Activated CD8-positive, alpha-beta T cell treated with anti-CD3 and anti-CD28 coated beads, Interleukin-2, amount 10 ng/mL, durations not matched to agents 7 days and 5 days (primary cell): ENCODE measurements at regions not wholly inside any gene's neighbourhood (a gene's known extent, or its start where the extent isn't known, plus 50 kb on each side); places are given as distances from the start of the nearest gene placed in this dataset.

Experiments
- ATAC-seq: fragments of 150-1000 bp; cut with Tn5 transposase; one replicate; pipeline ENCODE4 v1.10.0; 2021; ENCODE audit warnings: moderate library complexity
- CTCF ChIA-PET: fragments of 350-600 bp; sonication (Branson Sonifier 250); formaldehyde crosslinking; loops from one replicate; lab custom pipeline; 2021; ENCODE audit warnings: antibody characterized with exemption; lab: Charles Lee
- POLR2A ChIA-PET: fragments of 350-600 bp; sonication (Branson Sonifier 250); formaldehyde crosslinking; loops from one replicate; lab custom pipeline; 2021; ENCODE audit warnings: antibody characterized with exemption; lab: Charles Lee
- DNase-seq: peaks from one replicate; pipeline ENCODE4 v3.0.0-alpha.2; 2020
- H3K27ac Mint-ChIP-seq: one replicate; pipeline ENCODE4 v1.8.0; 2021; ENCODE audit warnings: mild to moderate bottlenecking, mixed read lengths
- H3K27me3 Mint-ChIP-seq: one replicate; pipeline ENCODE4 v1.8.0; 2021; ENCODE audit warnings: low read depth, mixed read lengths
- H3K36me3 Mint-ChIP-seq: one replicate; pipeline ENCODE4 v1.8.0; 2021; ENCODE audit warnings: low read depth, mixed read lengths
- H3K4me1 Mint-ChIP-seq: one replicate; pipeline ENCODE4 v1.8.0; 2021; ENCODE audit warnings: low read depth, mixed read lengths
- H3K4me3 Mint-ChIP-seq: one replicate; pipeline ENCODE4 v1.8.0; 2021; ENCODE audit warnings: mild to moderate bottlenecking, mixed read lengths
- H3K9me3 Mint-ChIP-seq: one replicate; pipeline ENCODE4 v1.8.0; 2022; ENCODE audit warnings: mixed read lengths; ENCODE audit not compliant: insufficient read depth

DNA sequence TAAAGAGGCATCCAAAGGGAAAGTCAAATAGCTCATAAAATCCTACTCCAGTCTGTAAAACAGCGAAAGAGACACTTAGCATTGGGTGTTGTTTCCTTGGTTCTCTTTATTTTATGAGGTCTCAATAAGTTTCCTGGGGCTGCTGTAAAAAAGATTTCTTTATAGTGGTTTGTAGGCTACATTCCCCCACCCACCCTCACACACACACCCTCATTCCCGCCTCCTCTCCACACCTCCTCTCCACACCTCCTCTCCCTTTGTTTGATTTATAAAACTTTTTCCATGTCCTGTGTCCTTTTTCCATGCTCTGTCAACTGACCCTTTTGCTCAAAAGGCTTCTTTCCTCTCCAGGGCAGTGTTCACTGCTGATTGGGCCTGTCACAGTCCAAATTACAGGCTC is 178.9 kb upstream of the SOX9 start:
- Mint-ChIP-seq H3K27me3 (no peaks in the 10 kb centered on the region), H3K27ac (no peak overlapping the region), H3K9me3 (peaks cover 8% of the 10 kb centered on the region), H3K4me1 (no peaks in the 10 kb centered on the region), H3K36me3 (no peaks in the 10 kb centered on the region), H3K4me3 (no peak overlapping the region)
- ChIA-PET POLR2A (no interaction called here), CTCF (no interaction called here)
- no peak for DNase-seq
- no peak for ATAC-seq

DNA sequence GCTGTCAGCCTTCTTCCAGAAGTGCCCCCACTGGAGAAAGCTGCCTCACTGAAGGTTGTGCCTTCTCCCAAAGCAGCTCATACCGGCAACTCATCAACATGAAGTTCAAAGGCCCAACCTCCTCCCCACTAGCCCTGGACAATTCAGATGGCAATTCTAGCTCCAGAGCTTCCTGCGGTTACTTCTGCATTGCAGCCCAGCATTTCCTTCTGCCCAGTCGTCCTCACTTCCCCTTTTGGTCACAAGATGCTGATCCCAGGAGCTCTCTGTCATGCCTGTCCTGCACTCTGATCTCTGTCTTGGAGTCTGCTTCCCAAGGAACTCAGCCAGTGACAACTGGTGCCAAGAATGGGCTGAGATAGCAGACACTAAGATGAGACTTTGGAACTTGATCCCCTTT is 178.2 kb upstream of the SOX9 start:
- DNase-seq, result no peak
- H3K4me3 Mint-ChIP-seq, result no peak overlapping the region
- no peaks in the 10 kb centered on the region for H3K4me1 Mint-ChIP-seq
- no peak for ATAC-seq
- no peaks in the 10 kb centered on the region for H3K36me3 Mint-ChIP-seq
- peaks cover 8% of the 10 kb centered on the region for H3K9me3 Mint-ChIP-seq
- POLR2A ChIA-PET, result no interaction called here
- CTCF ChIA-PET, result no interaction called here
- no peak overlapping the region for H3K27ac Mint-ChIP-seq
- H3K27me3 Mint-ChIP-seq, result no peaks in the 10 kb centered on the region

DNA sequence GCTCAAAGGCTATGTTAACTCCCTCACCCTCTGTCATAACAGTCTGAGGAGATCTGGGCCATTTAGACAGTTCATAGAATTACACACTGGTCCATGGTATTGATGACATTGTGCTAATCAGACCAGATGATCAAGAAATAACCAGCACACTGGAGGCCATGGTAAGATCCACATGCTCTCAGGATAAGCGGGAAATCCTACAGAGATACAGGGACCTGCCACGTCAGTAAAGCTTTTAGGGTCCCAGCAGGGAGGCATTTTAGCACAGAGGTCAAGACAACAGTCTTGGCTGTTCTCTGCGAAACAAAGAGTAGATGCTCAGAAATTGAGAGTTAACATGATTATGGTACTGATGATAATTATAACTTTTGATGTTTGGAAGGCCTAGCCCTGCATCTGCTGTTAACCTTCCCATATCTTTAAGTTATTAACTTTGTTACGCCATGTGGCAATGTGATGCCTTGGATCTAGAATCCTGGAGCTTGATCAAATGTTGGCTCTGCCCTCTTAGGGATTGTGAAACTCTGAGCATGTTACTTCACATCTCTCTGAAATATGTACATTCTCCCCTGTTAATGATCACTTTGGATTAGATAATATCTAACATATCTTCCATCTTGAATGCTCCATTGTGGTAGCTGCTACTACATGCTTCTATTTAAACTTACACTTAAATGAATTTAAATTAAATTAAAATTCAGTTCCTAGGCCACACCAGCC is 172.0 kb upstream of the SOX9 start:
- Mint-ChIP-seq H3K9me3 (no peaks in the 10 kb centered on the region), H3K36me3 (no peaks in the 10 kb centered on the region), H3K27me3 (no peaks in the 10 kb centered on the region), H3K27ac (no peak overlapping the region), H3K4me3 (no peak overlapping the region), H3K4me1 (no peaks in the 10 kb centered on the region)
- no peak for ATAC-seq
- POLR2A ChIA-PET, result no interaction called here
- CTCF ChIA-PET, result no interaction called here
- DNase-seq, result no peak

DNA sequence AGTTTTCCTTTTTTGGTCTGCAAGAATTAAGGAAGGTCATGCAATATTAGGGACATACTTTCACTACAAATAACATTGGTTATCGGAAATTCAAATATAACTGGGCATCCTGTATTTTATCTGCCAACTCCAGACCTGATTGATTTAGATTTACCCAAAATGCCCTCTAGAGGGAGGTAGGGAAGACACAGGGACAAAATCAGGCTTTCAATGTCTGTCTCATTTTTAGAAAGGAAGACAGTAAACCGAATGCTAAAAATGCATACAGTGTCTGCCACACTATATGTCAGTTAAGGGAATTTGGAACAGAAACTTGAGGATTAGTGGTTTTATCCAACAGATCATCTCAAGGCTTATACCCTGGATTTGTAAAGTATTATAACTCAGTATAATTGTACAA is 161.7 kb upstream of the SOX9 start:
- no peaks in the 10 kb centered on the region for H3K36me3 Mint-ChIP-seq
- peaks cover 3% of the 10 kb centered on the region for H3K9me3 Mint-ChIP-seq
- no peaks in the 10 kb centered on the region for H3K4me1 Mint-ChIP-seq
- no peak for ATAC-seq
- ChIA-PET CTCF (interaction anchor here (0.7 to 0.8 kb wide), 2 partner anchors 16 to 61 kb away, joined by 3 to 4 read pairs; no protein-coding TSS in a partner anchor), POLR2A (no interaction called here)
- H3K27ac Mint-ChIP-seq, result no peak overlapping the region
- no peaks in the 10 kb centered on the region for H3K27me3 Mint-ChIP-seq
- H3K4me3 Mint-ChIP-seq, result no peak overlapping the region
- no peak for DNase-seq

DNA sequence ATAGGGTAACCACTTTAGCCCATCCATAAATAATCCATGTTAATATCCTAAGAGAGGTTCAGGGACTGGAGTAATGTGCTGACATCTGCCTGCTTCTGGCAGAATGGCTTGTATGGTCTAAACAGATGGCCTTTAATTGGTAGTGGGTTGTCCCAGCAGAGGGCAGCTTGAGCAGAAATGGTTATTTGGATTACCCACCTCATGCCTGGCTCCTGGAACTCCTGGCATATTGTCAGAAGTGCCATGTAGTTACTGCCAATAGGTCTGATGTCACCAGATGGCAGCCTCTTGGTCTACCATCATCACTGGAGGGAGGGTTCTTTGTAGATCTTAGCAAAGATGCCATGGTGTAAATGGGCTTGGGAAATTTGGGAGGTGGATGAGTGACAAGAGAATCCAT is 157.5 kb upstream of the SOX9 start:
- DNase-seq (no peak), ATAC-seq (no peak)
- POLR2A ChIA-PET, result no interaction called here
- H3K4me3 Mint-ChIP-seq, result no peak overlapping the region
- CTCF ChIA-PET, result no interaction called here
- H3K27me3 Mint-ChIP-seq, result no peaks in the 10 kb centered on the region
- H3K4me1 Mint-ChIP-seq, result no peaks in the 10 kb centered on the region
- H3K9me3 Mint-ChIP-seq, result peaks cover 3% of the 10 kb centered on the region
- H3K36me3 Mint-ChIP-seq, result no peaks in the 10 kb centered on the region
- no peak overlapping the region for H3K27ac Mint-ChIP-seq

DNA sequence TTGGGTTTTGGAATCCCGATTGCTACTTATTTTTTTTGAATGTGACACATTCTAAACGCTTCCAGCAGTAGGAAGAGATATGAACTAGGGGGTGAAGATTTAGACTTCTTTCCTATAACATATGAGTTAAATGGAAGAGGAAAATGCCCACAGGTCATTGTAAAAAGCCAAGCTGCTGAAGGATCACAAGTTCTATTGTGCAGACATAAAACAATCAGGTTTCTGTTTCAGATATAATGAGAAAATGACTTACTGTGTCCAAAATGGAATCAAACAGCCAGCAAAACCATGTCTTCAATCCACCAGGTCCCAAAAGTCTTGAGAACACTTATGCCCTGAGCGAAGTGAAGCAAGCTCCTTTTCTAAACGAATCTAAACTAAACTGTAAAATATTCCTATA is 157.0 kb upstream of the SOX9 start:
- ATAC-seq, result no peak
- Mint-ChIP-seq H3K4me3 (no peak overlapping the region), H3K9me3 (peaks cover 3% of the 10 kb centered on the region), H3K36me3 (no peaks in the 10 kb centered on the region), H3K27me3 (no peaks in the 10 kb centered on the region), H3K4me1 (no peaks in the 10 kb centered on the region), H3K27ac (no peak overlapping the region)
- ChIA-PET POLR2A (no interaction called here), CTCF (no interaction called here)
- DNase-seq, result no peak

DNA sequence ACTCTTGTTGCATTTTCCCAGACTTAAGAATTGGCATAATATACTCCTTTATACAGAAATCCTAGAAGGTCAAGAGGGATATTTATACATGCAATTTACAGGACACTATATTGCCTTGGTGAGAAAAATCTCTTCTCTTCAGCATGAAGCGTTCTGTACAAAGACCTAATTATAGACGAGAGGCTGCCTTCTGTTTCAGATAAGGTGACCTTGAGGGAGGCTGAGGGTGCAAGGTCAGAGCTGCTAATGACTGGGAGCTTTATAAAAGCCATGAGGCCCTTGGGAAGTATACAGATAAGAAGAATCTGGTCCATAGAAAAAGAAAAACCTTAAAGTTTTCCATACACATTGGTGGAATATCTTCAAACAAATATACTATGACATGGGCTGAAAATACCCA is 156.3 kb upstream of the SOX9 start:
- ChIA-PET CTCF (no interaction called here), POLR2A (no interaction called here)
- Mint-ChIP-seq H3K27ac (no peak overlapping the region), H3K9me3 (peaks cover 3% of the 10 kb centered on the region), H3K36me3 (no peaks in the 10 kb centered on the region), H3K4me1 (no peaks in the 10 kb centered on the region), H3K27me3 (no peaks in the 10 kb centered on the region), H3K4me3 (no peak overlapping the region)
- DNase-seq (no peak), ATAC-seq (no peak)

DNA sequence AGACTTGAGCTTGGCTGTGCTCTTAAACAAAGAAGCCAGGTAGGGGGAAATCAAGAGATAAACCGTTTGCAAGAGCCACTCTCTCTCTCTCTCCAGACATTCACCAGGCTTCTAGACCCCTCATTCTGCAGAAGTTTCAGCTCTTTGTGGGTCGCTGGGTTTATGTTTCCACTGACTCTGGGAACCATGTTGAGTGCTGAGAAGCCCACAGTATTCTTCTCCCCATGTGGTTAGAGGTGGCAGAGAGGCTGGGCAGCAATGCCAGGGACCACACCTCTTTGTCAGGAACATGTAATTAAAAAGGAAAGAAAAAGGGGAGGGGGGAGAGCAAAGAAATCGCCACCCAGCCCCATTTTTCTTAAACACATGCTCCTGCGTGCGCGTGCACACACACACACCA is 154.8 kb upstream of the SOX9 start:
- Mint-ChIP-seq H3K27ac (no peak overlapping the region), H3K27me3 (no peaks in the 10 kb centered on the region), H3K4me3 (no peak overlapping the region), H3K36me3 (no peaks in the 10 kb centered on the region), H3K4me1 (no peaks in the 10 kb centered on the region), H3K9me3 (no peaks in the 10 kb centered on the region)
- no peak for ATAC-seq
- ChIA-PET POLR2A (no interaction called here), CTCF (no interaction called here)
- no peak for DNase-seq

DNA sequence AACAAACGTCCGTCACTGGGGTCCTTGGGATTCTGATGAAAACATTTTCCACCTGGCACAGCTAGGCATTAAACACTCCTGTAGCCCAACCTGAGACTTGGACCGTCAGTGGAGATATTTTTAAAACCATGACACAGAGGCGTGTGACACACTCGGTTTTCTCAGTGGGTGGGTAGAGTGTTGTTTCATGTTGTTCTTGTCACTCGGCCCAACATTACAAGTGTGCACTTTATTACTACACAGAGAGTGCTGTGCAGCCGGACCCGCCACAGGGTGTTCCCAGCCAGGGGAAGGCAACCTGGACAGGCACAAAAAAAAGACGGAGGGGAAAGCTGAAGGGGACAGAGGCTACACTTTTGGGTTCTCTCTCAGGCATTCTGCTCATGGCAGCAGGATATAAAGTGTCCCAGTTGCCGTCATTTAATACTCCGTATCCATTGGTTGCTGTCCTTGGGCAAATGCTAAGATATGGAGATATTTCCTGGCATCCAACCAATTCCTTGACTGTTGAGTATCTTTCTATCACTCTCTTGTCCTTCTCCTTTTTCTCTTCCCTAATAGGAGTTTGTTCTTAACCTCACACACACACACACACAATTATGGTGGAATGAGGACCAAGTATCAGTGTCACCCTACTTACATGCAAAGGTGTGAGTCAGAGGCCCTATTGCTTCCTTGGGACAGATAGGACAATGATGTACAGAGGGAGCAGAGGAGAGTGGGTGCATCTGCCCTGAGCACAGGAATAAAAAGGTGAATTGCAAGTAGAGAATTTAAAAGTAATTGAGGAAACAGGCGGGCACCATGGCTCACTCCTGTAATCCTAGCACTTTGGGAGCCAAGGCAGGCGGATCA is 154.1 kb upstream of the SOX9 start:
- DNase-seq, result no peak
- ATAC-seq, result no peak
- Mint-ChIP-seq H3K27ac (no peak overlapping the region), H3K9me3 (no peaks in the 10 kb centered on the region), H3K27me3 (no peaks in the 10 kb centered on the region), H3K4me3 (no peak overlapping the region), H3K36me3 (no peaks in the 10 kb centered on the region), H3K4me1 (no peaks in the 10 kb centered on the region)
- POLR2A ChIA-PET, result no interaction called here
- CTCF ChIA-PET, result no interaction called here

DNA sequence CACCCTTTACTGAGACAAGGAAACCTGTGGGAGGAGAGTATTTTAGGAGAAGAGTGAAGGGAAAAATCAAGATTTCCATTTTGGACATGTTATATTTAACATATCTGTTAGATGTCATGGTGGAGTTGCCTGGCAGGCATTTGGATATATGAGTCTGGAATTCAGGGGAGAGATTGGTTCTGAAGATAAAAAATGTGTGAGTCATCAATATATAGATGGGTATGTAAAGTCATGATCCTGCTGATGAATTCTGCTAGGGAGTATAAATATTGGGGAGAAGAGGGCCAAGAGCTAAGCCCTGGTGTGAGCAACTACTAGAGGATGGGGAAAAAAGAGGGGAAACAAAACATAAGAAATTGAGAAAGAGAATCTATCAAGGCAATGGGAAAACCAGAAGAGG is 151.3 kb upstream of the SOX9 start:
- H3K27me3 Mint-ChIP-seq, result no peaks in the 10 kb centered on the region
- no peaks in the 10 kb centered on the region for H3K36me3 Mint-ChIP-seq
- CTCF ChIA-PET, result no interaction called here
- H3K9me3 Mint-ChIP-seq, result no peaks in the 10 kb centered on the region
- ATAC-seq (no peak), DNase-seq (no peak)
- H3K4me1 Mint-ChIP-seq, result no peaks in the 10 kb centered on the region
- POLR2A ChIA-PET, result no interaction called here
- H3K27ac Mint-ChIP-seq, result no peak overlapping the region
- no peak overlapping the region for H3K4me3 Mint-ChIP-seq

DNA sequence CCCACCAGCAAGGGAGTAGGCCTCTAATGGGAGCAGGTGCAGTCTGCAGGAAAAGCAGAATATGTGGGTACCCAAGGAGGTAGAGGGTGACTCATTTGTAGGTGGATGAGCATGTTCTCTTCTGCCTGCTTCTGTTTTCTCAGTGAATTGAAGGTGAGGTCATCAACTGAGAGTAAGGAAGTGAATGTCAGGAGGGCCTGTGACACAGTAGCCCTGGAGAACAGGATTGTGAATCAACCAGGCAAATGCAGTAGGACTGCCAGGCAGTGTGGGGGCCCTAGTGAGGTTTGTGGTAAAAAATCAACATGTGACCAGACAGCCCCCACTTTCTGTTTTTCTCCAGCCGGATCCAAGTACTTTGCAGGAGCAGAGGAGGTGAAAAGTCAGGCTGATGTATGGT is 150.5 kb upstream of the SOX9 start:
- Mint-ChIP-seq H3K4me3 (no peak overlapping the region), H3K36me3 (no peaks in the 10 kb centered on the region), H3K27me3 (no peaks in the 10 kb centered on the region), H3K9me3 (no peaks in the 10 kb centered on the region), H3K27ac (no peak overlapping the region), H3K4me1 (no peaks in the 10 kb centered on the region)
- ChIA-PET CTCF (no interaction called here), POLR2A (no interaction called here)
- no peak for DNase-seq
- ATAC-seq, result no peak

DNA sequence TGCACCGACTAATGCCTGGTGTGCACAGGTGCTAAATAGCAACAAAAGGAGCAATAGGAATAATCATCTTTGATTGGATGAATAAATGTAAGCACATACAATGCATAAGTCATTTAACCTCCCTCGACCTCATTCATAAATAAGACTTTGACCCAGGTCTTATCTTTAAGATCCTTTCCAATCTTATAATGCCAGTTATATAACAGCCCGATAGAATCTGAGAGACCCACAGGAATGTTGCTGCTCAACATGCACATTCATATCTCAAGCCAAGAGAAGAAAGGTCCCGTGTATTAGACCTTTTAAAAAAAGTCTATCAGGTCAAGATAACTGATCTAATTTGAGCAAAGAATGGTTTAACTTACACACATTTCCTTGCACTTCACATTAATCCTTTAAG is 146.8 kb upstream of the SOX9 start:
- H3K27me3 Mint-ChIP-seq, result no peaks in the 10 kb centered on the region
- ATAC-seq (no peak), DNase-seq (no peak)
- H3K27ac Mint-ChIP-seq, result no peak overlapping the region
- no peaks in the 10 kb centered on the region for H3K9me3 Mint-ChIP-seq
- CTCF ChIA-PET, result no interaction called here
- no peak overlapping the region for H3K4me3 Mint-ChIP-seq
- POLR2A ChIA-PET, result no interaction called here
- H3K36me3 Mint-ChIP-seq, result no peaks in the 10 kb centered on the region
- no peaks in the 10 kb centered on the region for H3K4me1 Mint-ChIP-seq
